ENCODE measurements at regions not wholly inside any gene's neighbourhood (a gene's known extent, or its start where the extent isn't known, plus 50 kb on each side); places are given as distances from the start of the nearest gene placed in this dataset.

GRCh38 chr10:130409331-130409730, 273.1 kb downstream of the GLRX3 start:
- DNase-seq: no peak

DNA sequence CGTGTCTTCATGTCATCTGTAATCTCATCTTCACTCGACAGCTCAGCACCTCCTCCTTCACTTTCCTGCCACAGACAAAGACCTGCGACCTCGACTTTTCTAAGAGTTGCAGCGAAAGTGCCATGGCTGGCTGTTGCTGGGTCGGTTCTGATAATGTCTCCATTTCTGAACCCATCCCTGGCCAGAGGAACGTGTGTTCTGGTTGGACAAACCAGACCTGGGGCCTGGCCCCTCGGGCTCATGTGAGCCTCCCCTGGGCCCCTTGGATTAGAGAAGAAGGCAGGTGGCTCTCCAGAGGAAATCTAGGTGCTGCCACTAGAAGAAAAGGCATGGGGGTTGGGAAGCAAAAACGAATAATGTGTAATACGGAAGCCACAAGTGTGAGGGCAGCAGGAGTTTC, 273.7 kb downstream of the GLRX3 start:
- DNase-seq: no peak

DNA sequence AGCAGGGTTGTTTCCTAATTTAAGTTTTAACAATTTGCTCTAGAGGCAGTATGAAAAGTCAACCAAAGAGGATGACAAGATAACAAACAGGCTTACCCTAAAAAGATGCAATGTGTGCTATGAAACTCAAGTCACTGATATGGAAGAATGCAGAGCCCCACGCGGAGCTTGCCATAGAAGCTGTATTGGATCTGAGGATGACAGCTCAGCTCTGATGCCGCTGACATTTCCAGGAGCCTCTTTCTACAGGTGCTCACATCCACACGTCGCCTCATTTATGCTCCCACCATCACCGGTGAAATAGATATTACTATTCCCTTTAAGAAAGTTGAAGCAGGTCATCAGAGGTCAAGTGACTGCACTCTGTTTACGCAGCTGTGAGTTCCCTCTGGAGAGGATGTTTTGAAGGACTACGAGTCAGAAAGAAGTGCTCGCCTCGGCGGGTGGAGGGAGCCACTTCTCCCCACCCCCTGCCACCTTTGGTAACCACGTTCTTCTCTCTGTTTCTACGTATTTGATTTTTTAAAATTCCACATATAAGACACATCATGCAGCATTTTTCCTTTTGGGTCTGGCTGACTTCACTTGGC, 275.4 kb downstream of the GLRX3 start:
- no peak for DNase-seq

DNA sequence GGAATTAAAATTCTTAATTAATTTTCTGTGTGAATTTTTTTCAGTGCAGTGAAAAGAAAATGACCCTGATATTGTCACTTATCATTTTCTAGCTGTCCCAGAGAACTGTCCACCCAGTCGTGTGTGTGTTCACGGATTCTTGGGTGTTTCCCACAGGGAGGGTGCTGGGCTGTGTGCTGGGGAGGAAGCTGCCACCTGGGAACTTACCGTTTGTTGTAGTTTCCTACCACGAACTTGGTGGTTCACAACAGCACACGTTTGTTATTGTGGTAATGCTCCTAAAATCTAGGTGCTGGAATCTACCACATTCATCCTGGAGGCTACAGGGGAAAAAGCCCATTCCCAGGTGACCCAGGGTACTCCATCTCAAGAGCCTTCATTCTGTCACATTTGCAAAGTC, 276.1 kb downstream of the GLRX3 start:
- no peak for DNase-seq

DNA sequence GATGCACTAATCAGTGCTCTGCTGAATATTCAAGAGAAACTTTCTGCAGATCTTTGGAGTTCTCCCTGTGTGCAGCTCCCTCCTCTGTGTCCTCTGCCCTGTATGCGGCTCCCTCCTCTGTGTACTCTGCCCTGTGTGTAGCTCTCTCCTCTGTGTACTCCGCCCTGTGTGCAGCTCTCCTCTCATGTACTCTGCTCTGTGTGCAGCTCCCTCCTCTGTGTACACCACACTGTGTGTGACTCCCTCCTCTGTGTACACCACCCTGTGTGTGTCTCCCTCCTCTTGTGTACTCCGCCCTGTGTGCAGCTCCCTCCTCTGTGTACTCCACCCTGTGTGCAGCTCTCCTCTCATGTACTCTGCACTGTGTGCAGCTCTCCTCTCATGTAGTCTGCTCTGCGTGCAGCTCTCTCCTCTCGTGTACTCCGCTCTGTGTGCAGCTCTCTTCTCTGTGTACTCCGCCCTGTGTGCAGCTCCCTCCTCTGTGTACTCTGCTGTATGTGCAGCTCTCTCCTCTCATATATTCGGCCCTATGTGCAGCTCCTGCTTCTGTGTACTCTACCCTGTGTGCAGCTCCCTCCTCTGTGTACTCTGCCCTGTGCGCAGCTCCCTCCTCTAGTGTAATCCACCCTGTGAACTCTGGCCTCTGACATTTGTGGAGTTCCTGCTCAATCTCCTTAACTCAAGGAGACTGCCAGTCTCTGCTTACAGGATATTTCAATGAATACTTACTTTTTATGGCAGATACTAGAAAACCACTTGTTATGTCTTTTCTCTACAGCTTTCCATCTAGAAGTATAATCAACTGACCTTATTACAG, 280.4 kb downstream of the GLRX3 start:
- DNase-seq: no peak

DNA sequence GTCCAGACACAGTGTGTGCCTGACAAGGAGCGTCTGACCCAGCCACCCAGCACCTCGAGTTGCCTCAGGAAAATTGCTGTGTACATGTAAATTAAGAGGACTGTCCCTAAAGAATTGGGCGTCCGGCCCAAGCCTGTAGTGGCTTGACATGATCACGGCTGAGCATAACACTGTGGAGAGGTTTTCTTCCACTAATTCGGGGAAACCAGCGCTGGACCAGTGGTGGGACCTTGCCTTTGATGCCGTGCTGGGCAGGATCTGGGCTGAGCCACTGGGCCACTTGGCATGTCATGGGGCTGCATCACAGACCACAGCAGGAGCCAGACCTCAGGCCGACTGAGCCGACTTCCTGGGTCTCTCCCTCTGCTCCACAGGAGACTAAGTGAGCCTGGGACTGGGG, 282.5 kb downstream of the GLRX3 start:
- DNase-seq: no peak

DNA sequence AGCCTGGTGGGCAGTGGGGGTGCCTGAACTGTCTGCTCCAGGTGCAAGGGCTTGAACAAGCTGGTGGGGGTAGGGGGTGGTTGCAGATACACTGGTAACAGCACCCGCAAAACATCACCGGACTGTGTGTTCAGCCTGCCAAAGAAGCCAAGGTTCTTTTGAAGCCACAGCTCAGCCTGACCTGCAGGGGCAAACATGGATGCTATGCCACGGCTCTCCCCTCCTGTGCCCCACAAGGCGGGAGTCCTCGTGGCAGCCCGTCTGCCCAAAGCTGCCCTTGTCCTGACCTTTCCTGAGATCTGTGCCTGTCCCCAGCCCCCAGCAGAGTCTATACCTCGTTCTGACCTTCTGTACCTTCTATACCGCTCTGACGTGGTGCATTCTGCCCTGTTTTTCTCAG, 285.7 kb downstream of the GLRX3 start:
- no peak for DNase-seq

DNA sequence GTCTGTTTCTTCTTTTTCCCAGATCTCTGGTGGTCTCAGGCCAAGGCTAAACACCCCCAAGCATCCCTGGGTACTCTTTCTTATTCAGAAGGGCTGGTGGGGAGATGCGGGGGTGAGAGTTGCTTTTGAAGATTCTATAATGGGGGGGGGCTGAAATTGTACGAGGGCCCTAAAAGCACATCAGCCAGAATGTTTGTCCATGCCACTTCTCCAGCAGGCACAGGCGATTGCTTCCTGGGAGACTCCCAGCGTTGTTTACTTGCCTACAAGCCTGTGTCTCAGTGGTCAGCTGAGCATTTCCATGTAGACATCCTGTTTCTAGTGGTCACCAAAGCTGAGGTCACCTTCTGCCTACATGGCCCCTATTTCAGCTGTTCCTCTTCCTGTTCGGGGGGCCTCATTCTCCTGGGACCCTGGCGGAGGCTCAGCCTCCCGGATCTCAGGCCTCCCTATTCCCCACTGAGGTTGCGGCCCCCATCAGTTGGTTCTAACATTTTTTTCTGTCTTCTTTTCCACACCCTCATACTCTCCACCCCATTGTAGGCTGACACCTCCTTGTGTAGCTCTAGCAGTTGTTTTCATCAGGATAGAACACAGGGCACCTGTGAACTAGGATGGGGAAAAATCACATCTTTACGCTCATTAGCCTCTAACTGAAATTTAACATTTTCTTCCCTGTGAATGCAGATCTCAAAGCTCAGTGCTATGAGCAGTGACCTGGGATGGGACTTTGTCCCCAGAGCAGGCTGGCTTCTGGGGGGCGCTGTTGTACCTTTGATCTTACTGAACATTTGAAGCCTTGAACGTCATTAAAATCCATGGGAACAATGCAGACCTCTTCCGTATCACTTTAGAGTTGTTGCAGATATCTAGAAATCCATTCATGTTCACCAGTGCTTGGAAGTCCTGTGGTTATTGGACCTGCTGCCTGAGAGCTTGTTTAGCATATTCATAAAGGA, 286.5 kb downstream of the GLRX3 start:
- no peak for DNase-seq

GRCh38 chr10:130423455-130424305, 287.5 kb downstream of the GLRX3 start:
- DNase-seq: no peak

DNA sequence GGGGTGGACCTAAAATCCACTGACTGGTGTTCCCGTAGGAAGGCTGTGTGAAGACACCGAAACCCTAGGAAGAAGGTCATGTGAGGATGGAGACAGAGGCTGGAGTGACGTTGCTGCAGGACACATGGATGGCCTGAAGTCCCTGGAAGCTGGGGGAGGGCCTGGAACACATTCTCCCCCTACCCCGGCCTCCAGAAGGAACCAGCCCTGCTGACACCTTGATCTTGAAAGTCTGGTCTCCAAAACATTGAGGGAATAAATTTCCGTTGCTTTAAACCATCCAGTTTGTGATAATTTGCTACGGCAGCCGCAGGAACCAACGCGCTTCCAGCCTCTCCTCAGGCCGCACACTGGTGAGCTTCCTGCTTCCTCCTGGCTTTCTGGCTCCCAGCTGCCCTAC, 288.2 kb downstream of the GLRX3 start:
- no peak for DNase-seq

DNA sequence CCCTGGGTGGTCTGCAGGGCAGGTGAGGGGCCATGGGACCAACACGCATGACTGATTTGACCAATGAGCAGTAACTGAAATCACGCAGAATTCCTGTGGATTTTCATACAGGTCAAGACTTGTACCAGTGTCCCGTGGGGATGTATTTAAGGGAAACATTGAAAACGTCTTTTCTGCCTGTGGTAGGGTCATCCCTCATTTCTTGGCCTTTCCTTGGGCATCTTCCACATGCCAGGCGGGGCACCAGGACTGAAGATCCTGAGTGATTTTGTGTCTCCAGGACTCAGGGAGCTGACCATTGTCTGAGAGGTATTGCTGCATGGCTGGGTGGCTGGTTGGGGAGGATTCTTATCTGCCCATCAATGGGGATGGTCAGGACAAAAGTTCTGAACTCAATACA, 289.0 kb downstream of the GLRX3 start:
- no peak for DNase-seq

DNA sequence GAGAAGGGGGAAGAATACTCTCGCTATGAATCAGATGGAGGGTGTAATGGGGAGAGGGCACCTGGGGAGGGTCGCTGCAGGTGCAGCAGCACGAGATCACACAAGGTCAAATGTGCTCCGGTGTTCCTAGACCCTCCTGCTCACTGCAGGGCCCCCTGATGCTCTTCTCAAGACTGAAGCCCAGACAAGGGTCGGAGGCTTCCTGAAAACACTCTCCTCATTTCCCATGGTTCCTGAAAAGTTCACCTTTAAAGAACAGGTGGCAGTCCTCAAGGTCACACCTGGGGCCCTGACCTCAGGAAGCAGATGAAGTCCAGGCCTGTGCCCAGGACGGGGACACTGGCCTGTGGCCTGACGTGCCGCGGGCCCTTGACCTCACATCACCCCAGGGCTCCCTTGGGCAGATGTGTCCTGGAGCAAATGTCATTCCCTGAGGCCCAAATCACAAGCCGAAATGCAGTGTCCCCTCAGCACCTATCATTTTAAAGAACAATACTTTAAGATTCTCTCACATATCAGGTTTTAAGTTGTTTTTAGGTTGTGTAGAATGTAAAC, 289.8 kb downstream of the GLRX3 start:
- no peak for DNase-seq

DNA sequence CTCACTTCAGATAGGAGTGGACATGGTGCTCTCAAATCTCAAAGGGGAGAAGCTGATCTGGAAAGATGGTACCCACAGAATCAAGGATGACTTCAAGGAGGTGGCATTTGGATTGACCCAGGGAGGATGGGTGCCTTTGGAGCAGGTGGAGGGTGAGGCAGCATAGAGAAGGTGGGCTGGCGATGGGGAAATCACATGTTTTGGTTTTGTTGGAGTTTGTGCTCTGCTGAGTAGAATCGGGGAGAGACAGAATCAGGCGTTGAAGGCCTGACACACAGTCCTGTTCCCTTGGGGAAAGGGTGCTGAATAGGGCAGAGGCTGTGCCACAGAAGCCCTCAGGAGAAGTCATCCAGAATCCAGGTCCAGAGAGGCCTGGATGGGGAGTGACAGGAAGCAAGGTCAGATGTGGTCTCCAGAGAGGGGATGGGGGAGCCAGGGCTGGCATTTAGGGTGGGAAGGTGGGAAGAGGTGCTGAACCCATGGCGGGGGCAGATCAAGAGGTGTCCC, 291.1 kb downstream of the GLRX3 start:
- DNase-seq: no peak

DNA sequence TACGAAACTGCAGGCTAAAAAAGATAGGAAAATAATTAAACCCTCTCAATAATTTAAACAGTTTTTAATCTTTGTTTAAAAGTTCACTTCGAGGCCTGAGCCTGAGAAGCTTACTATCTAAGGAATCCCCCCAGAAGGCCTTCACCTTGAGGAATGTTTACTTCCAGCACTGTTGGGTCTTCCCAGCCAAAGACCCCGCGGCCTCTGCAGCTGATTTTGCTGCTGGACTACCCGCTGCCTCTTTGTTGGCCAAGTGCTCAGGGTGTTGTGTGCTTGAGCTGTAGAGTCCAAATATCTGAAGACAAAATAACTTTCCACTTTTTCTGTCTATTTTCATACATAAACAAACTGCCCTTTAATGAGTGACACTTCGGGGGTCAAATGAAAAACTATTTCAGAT, 292.7 kb downstream of the GLRX3 start:
- DNase-seq: no peak

DNA sequence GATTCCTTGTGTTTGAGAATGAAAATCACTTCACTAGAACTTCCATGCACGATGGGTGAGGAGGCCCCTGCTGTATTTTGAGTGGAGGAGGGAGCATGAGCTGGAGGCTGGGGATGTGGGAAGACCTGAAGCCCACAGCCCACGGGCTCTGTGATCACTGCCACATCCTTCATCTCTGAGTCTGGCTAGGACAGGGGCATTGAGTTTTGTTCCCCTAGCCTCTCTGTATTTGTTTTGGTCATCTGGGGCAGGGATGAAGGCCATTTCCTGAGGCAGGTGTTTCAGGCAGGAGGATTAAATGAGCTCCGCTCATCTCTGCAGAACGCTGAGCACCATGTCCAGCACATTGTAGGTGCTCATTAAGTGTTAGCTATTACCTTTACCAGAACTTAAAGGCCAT, 293.6 kb downstream of the GLRX3 start:
- DNase-seq: no peak

GRCh38 chr10:130430291-130430690, 294.1 kb downstream of the GLRX3 start:
- no peak for DNase-seq

DNA sequence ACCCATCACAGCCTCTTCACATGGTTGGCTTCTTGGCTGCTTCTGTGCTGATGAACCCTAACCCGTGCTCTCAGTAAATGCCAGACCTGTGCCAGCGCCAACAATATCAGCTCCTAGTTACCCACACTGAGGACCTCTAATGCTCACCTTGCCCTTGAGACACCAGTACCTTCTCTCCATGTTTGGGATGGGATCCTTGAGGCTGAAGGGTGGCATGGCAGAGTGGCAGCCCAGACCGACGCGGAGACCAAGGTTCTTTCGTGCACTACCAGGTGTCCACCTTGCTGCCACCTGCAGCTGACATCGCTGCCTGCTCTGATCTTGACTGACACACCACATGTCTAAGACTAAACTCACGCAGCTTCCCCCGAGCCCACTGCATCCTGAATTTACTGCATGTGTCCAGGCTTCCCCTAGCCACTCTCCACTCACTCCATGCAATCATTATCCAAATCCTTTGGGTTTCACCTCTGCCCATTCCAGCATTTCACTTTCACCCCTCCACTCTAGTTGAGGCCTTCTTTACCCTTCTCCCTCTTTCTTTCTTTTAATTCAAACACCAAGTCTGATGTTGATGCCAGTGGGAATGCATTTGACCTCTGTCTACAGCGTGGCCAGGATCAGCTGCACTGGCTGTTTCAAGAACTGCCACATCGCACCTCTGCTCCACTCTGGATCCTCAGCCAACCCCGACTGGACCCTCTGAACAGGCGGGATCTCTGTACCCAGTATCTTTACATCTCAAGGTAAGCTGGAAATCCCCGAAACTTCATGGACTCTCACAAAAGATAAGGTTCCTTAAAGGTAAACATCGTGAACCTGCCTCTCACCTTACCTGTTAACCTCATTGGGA, 294.9 kb downstream of the GLRX3 start:
- no peak for DNase-seq

- no peak for DNase-seq
Measured at GRCh38 chr10:130432271-130432670, 296.1 kb downstream of the GLRX3 start.

- DNase-seq: no peak
Measured at GRCh38 chr10:130432850-130433249, 296.7 kb downstream of the GLRX3 start.

GRCh38 chr10:130434446-130435385, 298.5 kb downstream of the GLRX3 start:
- DNase-seq: no peak
